ENCODE measurements at regions not wholly inside any gene's neighbourhood (a gene's known extent, or its start where the extent isn't known, plus 50 kb on each side); places are given as distances from the start of the nearest gene placed in this dataset.

DNA sequence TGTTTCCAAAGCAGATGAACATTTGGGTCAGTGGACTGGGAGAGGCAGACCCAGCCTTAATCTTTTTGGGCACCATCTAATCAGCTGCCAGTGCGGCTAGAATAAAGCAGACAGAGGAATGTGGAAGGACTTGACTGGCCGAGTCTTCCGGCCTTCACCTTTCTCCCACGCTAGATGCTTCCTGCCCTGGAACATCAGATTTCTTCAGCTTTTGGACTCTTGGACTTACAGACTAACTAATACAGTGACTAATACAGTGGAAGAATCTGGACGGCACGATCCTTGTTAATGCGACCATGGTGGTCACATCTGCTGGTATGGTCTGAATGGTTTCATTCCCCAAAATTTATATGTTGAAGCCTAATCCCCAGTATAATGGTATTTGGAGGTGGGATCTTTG, 122.6 kb upstream of the NXT1 start:
- ATAC-seq (no peak), DNase-seq (no peak)
- no peaks in the 10 kb centered on the region for H3K27me3 ChIP-seq (ENCODE audit: control insufficient read depth in 2 of 2, insufficient read depth in 2 of 2, low read length in 2 of 2)
- no peaks in the 10 kb centered on the region for H3K4me1 ChIP-seq (ENCODE audit: control insufficient read depth in 2 of 2, insufficient read depth in 2 of 2, low read length in 2 of 2)
- H3K27ac ChIP-seq (ENCODE audit: low read depth, low read length), result no peak overlapping the region
- POLR2A ChIA-PET, result no interaction called here
- peaks cover 0 to 19% (median 8%) of the 10 kb centered on the region in 11 donors for H3K9me3 Mint-ChIP-seq
- H3K9me3 ChIP-seq (ENCODE audit: control insufficient read depth in 2 of 3, low read length in 3 of 3), result no peaks in the 10 kb centered on the region
- H3K36me3 Mint-ChIP-seq, result peaks cover 0 to 5% (median 0%) of the 10 kb centered on the region in 5 donors
- H3K27me3 Mint-ChIP-seq, result peaks cover 0 to 50% (median 4%) of the 10 kb centered on the region in 5 donors
- no peaks in the 10 kb centered on the region for H3K36me3 ChIP-seq (ENCODE audit: control insufficient read depth in 2 of 3, insufficient read depth in 3 of 3, low read length in 3 of 3)
- peaks cover 0 to 4% (median 0%) of the 10 kb centered on the region in 7 donors for H3K4me1 Mint-ChIP-seq
- no peak overlapping the region for H3K27ac Mint-ChIP-seq
- H3K4me3 ChIP-seq (ENCODE audit: low read length), result no peak overlapping the region
- intact Hi-C loops (cut with micrococcal nuclease), result no loop called here
- CTCF ChIA-PET, result no interaction called here
- no peak overlapping the region for H3K4me3 Mint-ChIP-seq

DNA sequence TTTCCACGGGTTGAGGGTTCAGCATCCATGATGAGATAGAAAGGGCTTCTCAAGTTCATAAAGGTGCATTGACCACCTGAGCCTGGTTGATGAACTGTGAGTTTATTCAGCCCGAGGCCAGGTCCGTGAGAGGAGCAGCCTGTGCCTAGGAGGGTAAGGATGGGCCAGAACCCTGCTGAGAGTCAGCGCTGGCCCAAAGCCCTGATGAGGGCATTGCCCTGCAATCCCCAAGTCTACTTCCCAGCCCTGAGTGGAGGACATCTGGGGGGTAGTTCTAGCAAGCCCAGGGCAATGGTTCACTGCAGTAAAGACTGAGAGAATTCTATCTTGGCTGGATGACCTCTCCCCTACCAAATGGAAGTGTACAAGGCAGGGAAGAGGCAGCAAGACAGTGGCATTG, 123.3 kb upstream of the NXT1 start:
- Mint-ChIP-seq H3K36me3 (peaks cover 0 to 6% (median 0%) of the 10 kb centered on the region in 5 donors), H3K27ac (no peak overlapping the region)

DNA sequence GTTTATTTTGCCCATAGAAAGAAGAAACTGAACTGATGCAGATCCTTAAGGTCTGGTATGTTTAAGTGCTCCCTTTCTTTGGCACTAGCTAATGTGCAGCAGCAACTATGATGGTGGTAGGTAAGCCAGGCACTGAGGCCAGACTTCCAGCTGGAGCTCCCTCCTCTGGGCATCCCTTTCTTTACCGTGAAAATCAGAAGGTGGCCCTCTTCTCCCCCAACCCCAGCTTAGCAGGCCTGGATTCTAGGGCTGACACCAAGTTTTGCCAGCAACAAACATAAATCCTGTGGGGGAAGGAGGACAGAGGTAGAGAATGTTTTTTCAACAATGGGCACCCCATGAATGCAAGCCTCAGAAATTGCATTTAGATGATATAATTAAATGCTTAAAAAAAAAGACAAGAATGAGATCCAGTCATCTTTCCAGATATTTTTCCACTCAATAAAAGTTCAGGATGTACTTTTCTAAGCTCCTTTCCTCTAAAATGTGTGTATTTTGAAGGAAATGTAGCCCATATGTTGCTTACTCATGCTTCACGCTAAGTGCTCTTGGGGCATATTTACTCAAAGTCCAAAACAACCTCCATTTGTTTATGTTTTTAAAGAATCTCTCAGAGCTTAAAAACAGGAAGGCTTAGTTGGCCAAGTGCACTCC, 123.9 kb upstream of the NXT1 start:
- H3K36me3 ChIP-seq (ENCODE audit: control insufficient read depth in 2 of 3, insufficient read depth in 3 of 3, low read length in 3 of 3), result no peaks in the 10 kb centered on the region
- H3K36me3 Mint-ChIP-seq, result peaks cover 0 to 6% (median 0%) of the 10 kb centered on the region in 5 donors
- H3K4me1 ChIP-seq (ENCODE audit: control insufficient read depth in 2 of 2, insufficient read depth in 2 of 2, low read length in 2 of 2), result no peaks in the 10 kb centered on the region
- peaks cover 0 to 7% (median 0%) of the 10 kb centered on the region in 3 experiments for H3K9me3 ChIP-seq (ENCODE audit: control insufficient read depth in 2 of 3, low read length in 3 of 3)
- no peak for ATAC-seq
- H3K4me1 Mint-ChIP-seq, result peaks cover 0 to 2% (median 0%) of the 10 kb centered on the region in 7 donors
- CTCF ChIA-PET, result no interaction called here
- peaks cover 0 to 48% (median 2%) of the 10 kb centered on the region in 5 donors for H3K27me3 Mint-ChIP-seq
- H3K4me3 Mint-ChIP-seq, result no peak overlapping the region
- no peak for DNase-seq
- H3K9me3 Mint-ChIP-seq, result peaks cover 3 to 23% (median 9%) of the 10 kb centered on the region in 11 donors
- H3K4me3 ChIP-seq (ENCODE audit: low read length), result no peak overlapping the region
- intact Hi-C loops (cut with micrococcal nuclease), result no loop called here
- H3K27ac Mint-ChIP-seq, result no peak overlapping the region
- POLR2A ChIA-PET, result no interaction called here
- no peak overlapping the region for H3K27ac ChIP-seq (ENCODE audit: low read depth, low read length)
- H3K27me3 ChIP-seq (ENCODE audit: control insufficient read depth in 2 of 2, insufficient read depth in 2 of 2, low read length in 2 of 2), result no peaks in the 10 kb centered on the region

More for the DNA sequence above, 123.3 kb upstream of the NXT1 start:
- H3K27me3 Mint-ChIP-seq, result peaks cover 0 to 52% (median 4%) of the 10 kb centered on the region in 5 donors
- no peak for DNase-seq
- intact Hi-C loops (cut with micrococcal nuclease), result no loop called here
- CTCF ChIA-PET, result no interaction called here
- no peak overlapping the region for H3K4me3 Mint-ChIP-seq
- peaks cover under 1 to 23% (median 7%) of the 10 kb centered on the region in 11 donors for H3K9me3 Mint-ChIP-seq
- Histone ChIP-seq H3K27ac (ENCODE audit: low read depth, low read length) (no peak overlapping the region), H3K4me1 (ENCODE audit: control insufficient read depth in 2 of 2, insufficient read depth in 2 of 2, low read length in 2 of 2) (no peaks in the 10 kb centered on the region), H3K4me3 (ENCODE audit: low read length) (no peak overlapping the region), H3K9me3 (ENCODE audit: control insufficient read depth in 2 of 3, low read length in 3 of 3) (peaks cover 0 to 1% (median 0%) of the 10 kb centered on the region in 3 experiments), H3K27me3 (ENCODE audit: control insufficient read depth in 2 of 2, insufficient read depth in 2 of 2, low read length in 2 of 2) (no peaks in the 10 kb centered on the region), H3K36me3 (ENCODE audit: control insufficient read depth in 2 of 3, insufficient read depth in 3 of 3, low read length in 3 of 3) (no peaks in the 10 kb centered on the region)
- POLR2A ChIA-PET, result no interaction called here
- H3K4me1 Mint-ChIP-seq, result peaks cover 0 to 4% (median 0%) of the 10 kb centered on the region in 7 donors
- ATAC-seq, result no peak

DNA sequence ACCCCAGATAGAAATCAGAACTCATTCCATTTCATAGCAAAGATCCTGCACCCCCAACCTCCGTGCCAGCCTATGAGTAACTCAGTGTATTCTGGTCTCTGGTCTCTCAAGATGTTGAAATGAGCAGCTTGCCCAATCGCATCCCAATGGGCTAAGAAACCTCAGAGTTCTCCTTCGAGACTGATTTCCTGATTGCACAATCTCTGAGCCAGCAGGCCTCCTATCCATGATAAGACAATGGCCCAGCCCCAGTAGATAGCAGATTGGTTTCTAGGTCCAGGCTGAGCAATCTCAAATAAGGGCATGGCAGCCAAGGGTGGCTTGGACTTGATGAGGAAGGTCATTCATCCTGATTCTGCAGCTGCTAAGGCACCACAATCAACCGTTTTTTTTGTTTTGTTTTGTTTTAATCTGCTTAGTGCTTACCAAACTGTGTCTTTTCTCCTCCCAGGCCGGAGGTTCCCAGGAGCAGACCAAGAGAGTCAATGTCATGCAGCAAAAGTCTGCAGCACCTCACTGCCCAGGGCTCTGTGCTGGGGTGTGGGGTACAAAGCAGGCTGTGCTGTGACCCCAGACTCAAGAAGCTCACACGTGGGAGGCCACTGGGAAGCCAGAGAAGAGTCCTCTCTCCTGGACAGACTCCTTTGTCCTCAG, 125.1 kb upstream of the NXT1 start:
- ChIA-PET POLR2A (no interaction called here), CTCF (no interaction called here)
- Histone ChIP-seq H3K4me3 (ENCODE audit: low read length) (no peak overlapping the region), H3K4me1 (ENCODE audit: control insufficient read depth in 2 of 2, insufficient read depth in 2 of 2, low read length in 2 of 2) (no peaks in the 10 kb centered on the region), H3K27me3 (ENCODE audit: control insufficient read depth in 2 of 2, insufficient read depth in 2 of 2, low read length in 2 of 2) (no peaks in the 10 kb centered on the region), H3K36me3 (ENCODE audit: control insufficient read depth in 2 of 3, insufficient read depth in 3 of 3, low read length in 3 of 3) (no peaks in the 10 kb centered on the region), H3K27ac (ENCODE audit: low read depth, low read length) (no peak overlapping the region), H3K9me3 (ENCODE audit: control insufficient read depth in 2 of 3, low read length in 3 of 3) (peaks cover 0 to 7% (median 0%) of the 10 kb centered on the region in 3 experiments)
- intact Hi-C loops (cut with micrococcal nuclease), result no loop called here
- ATAC-seq (peak; percentile 80), DNase-seq (no peak)
- H3K9me3 Mint-ChIP-seq, result peaks cover 3 to 34% (median 14%) of the 10 kb centered on the region in 11 donors
- H3K36me3 Mint-ChIP-seq, result peaks cover 0 to 5% (median 0%) of the 10 kb centered on the region in 5 donors
- no peak overlapping the region for H3K4me3 Mint-ChIP-seq
- no peak overlapping the region for H3K27ac Mint-ChIP-seq
- peaks cover 0 to 40% (median 9%) of the 10 kb centered on the region in 5 donors for H3K27me3 Mint-ChIP-seq
- H3K4me1 Mint-ChIP-seq, result no peaks in the 10 kb centered on the region

DNA sequence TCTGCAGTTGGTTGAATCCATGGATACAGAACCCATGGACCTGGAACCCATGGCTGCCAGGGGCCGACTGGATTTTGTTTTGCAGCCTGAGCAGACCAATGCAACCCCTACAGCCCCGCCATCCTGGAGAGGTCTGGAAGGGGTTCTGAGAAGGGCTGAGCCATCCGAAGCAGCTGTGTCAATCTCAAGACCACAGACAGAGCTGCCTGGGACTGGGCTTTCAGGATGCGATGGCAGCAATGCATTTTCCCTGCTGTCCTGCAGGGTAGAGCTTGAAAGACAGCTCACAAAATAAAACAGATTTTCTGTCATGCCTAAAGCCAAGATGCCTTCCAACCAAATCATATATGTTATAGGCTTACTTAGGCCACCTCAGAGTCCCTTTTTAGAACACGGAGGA, 125.8 kb upstream of the NXT1 start:
- intact Hi-C loops (cut with micrococcal nuclease), result no loop called here

DNA sequence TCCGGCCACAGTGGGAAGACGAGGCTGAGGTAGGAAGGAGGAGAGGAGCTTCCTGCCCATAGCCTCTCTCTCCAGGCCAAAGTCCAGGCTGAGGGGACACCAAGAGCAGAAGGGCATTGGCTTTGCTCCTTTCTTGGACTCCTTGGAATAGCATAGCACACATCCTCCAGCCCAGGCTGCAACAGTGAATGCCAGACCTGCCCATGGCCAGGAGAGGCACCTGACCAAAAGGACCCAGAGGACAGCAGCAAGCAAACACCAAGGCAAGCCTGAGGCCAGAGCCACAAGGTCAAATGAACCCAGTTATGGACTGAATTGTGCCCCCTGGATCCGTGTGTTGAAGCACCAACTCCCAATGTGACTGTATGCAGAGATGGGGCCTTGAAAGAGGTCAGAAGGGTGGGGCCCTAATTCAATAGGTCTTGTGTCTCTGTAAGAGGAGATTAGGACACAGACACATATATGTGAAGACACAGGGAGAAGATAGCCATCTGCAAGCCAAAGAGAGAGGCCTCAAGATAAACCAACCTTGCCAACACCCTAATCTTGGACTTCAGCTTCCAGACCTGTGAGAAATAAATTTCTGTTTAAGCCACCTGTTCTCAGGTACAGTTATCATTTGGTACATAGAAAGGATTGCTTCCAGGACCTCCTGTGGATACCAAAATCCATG, 126.5 kb upstream of the NXT1 start:
- H3K4me3 ChIP-seq (ENCODE audit: low read length), result no peak overlapping the region
- Mint-ChIP-seq H3K27me3 (peaks cover 0 to 36% (median 5%) of the 10 kb centered on the region in 5 donors), H3K9me3 (peaks cover 3 to 49% (median 16%) of the 10 kb centered on the region in 11 donors), H3K4me3 (no peak overlapping the region), H3K27ac (no peak overlapping the region), H3K36me3 (peaks cover 0 to 6% (median 0%) of the 10 kb centered on the region in 5 donors), H3K4me1 (no peaks in the 10 kb centered on the region)
- DNase-seq (no peak), ATAC-seq (no peak)
- intact Hi-C loops (cut with micrococcal nuclease), result no loop called here
- CTCF ChIA-PET, result no interaction called here
- no peaks in the 10 kb centered on the region for H3K4me1 ChIP-seq (ENCODE audit: control insufficient read depth in 2 of 2, insufficient read depth in 2 of 2, low read length in 2 of 2)
- H3K27me3 ChIP-seq (ENCODE audit: control insufficient read depth in 2 of 2, insufficient read depth in 2 of 2, low read length in 2 of 2), result no peaks in the 10 kb centered on the region
- no peak overlapping the region for H3K27ac ChIP-seq (ENCODE audit: low read depth, low read length)
- peaks cover 0 to 7% (median 0%) of the 10 kb centered on the region in 3 experiments for H3K9me3 ChIP-seq (ENCODE audit: control insufficient read depth in 2 of 3, low read length in 3 of 3)
- POLR2A ChIA-PET, result no interaction called here
- H3K36me3 ChIP-seq (ENCODE audit: control insufficient read depth in 2 of 3, insufficient read depth in 3 of 3, low read length in 3 of 3), result no peaks in the 10 kb centered on the region

More for the DNA sequence above, 125.8 kb upstream of the NXT1 start:
- Histone ChIP-seq H3K27ac (ENCODE audit: low read depth, low read length) (no peak overlapping the region), H3K4me1 (ENCODE audit: control insufficient read depth in 2 of 2, insufficient read depth in 2 of 2, low read length in 2 of 2) (no peaks in the 10 kb centered on the region), H3K27me3 (ENCODE audit: control insufficient read depth in 2 of 2, insufficient read depth in 2 of 2, low read length in 2 of 2) (no peaks in the 10 kb centered on the region), H3K4me3 (ENCODE audit: low read length) (no peak overlapping the region), H3K9me3 (ENCODE audit: control insufficient read depth in 2 of 3, low read length in 3 of 3) (peaks cover 0 to 7% (median 0%) of the 10 kb centered on the region in 3 experiments), H3K36me3 (ENCODE audit: control insufficient read depth in 2 of 3, insufficient read depth in 3 of 3, low read length in 3 of 3) (no peaks in the 10 kb centered on the region)
- ATAC-seq, result no peak
- H3K9me3 Mint-ChIP-seq, result peaks cover 3 to 42% (median 14%) of the 10 kb centered on the region in 11 donors
- H3K36me3 Mint-ChIP-seq, result peaks cover 0 to 5% (median 0%) of the 10 kb centered on the region in 5 donors
- DNase-seq, result no peak
- no peak overlapping the region for H3K27ac Mint-ChIP-seq
- POLR2A ChIA-PET, result no interaction called here
- H3K27me3 Mint-ChIP-seq, result peaks cover 0 to 36% (median 5%) of the 10 kb centered on the region in 5 donors
- H3K4me1 Mint-ChIP-seq, result no peaks in the 10 kb centered on the region
- no peak overlapping the region for H3K4me3 Mint-ChIP-seq
- CTCF ChIA-PET, result no interaction called here
